HEK293 (cell line): ENCODE measurements at regions not wholly inside any gene's neighbourhood (a gene's known extent, or its start where the extent isn't known, plus 50 kb on each side); places are given as distances from the start of the nearest gene placed in this dataset.

ENCODE experiments used
- CTCF ChIA-PET: fragments of 350-600 bp; formaldehyde crosslinking; extraction: SDS; loops from one replicate; lab custom pipeline; 2021; ENCODE audit warnings: antibody characterized with exemption; lab: Yijun Ruan, JAX
- POLR2A ChIA-PET: fragments of 300-600 bp; formaldehyde crosslinking; extraction: SDS; loops from one replicate; lab custom pipeline; 2020; ENCODE audit warnings: antibody characterized with exemption, inconsistent platforms; lab: Yijun Ruan, JAX
- H3K27ac ChIP-seq: fragments of 200-500 bp; sonication (Bioruptor generic); 2 replicates; pipeline ENCODE4 v1.5.1; 2014; ENCODE audit warnings: low read depth, low read length, control low read depth, inconsistent platforms; ENCODE audit errors: extremely low read depth
- H3K36me3 ChIP-seq, 2 experiments: fragments of 200-500 bp in 1 of 2; sonication (Bioruptor generic) in 1 of 2; 1 replicate in 1 of 2; 2 replicates in 1 of 2; pipeline ENCODE4 v1.5.1; 2014 to 2017; ENCODE audit warnings: inconsistent platforms in 2 of 2, low read length in 2 of 2; ENCODE audit not compliant: control insufficient read depth in 2 of 2, insufficient read depth in 1 of 2
- H3K4me1 ChIP-seq: fragments of 200-500 bp; sonication (Bioruptor generic); 2 replicates; pipeline ENCODE4 v1.5.1; 2014; ENCODE audit warnings: mild to moderate bottlenecking, low read length, inconsistent platforms; ENCODE audit not compliant: control insufficient read depth, insufficient read depth
- H3K4me3 ChIP-seq: 2 replicates; pipeline ENCODE4 v1.5.1; 2011; ENCODE audit warnings: low read depth, mild to moderate bottlenecking, control low read depth, low read length, moderate library complexity
- H3K9me3 ChIP-seq: fragments of 200-500 bp; sonication (Bioruptor generic); 2 replicates; pipeline ENCODE4 v1.5.1; 2014; ENCODE audit warnings: low read depth, low read length, inconsistent platforms; ENCODE audit not compliant: control insufficient read depth, insufficient read depth
- ATF2 ChIP-seq: fragments of 450-650 bp; formaldehyde crosslinking; IDR thresholded peaks from 2 replicates; pipeline ENCODE4 v1.5.1; 2016; ENCODE audit warnings: missing biosample characterization, missing genetic modification characterization, low read depth
- GFI1B ChIP-seq: fragments of 450-650 bp; formaldehyde crosslinking; IDR thresholded peaks from 2 replicates; pipeline ENCODE4 v1.5.1; 2016; ENCODE audit warnings: missing biosample characterization, missing genetic modification characterization
- HOXA7 ChIP-seq: sonication (generic); formaldehyde crosslinking; IDR thresholded peaks from 2 replicates; pipeline ENCODE4 v1.8.1; 2022; ENCODE audit warnings: missing genetic modification reagents, borderline replicate concordance
- KLF16 ChIP-seq: fragments of 450-650 bp; formaldehyde crosslinking; IDR thresholded peaks from 2 replicates; pipeline ENCODE4 v1.5.1; 2017; ENCODE audit warnings: missing biosample characterization, missing genetic modification characterization
- KLF8 ChIP-seq: fragments of 450-650 bp; formaldehyde crosslinking; IDR thresholded peaks from 2 replicates; pipeline ENCODE4 v1.5.1; 2016; ENCODE audit warnings: missing biosample characterization, missing genetic modification characterization
- SALL2 ChIP-seq: fragments of 450-650 bp; formaldehyde crosslinking; IDR thresholded peaks from 2 replicates; pipeline ENCODE4 v1.5.0; 2017; ENCODE audit warnings: missing biosample characterization, mild to moderate bottlenecking, missing genetic modification characterization, borderline replicate concordance
- ZBTB1 ChIP-seq: fragments of 450-650 bp; formaldehyde crosslinking; IDR thresholded peaks from 2 replicates; pipeline ENCODE4 v1.5.1; 2016; ENCODE audit warnings: missing biosample characterization, missing genetic modification characterization
- ZBTB7A ChIP-seq: fragments of 450-650 bp; formaldehyde crosslinking; IDR thresholded peaks from 2 replicates; pipeline ENCODE4 v1.5.1; 2016; ENCODE audit warnings: low read depth, missing biosample characterization, missing genetic modification characterization
- ZNF146 ChIP-seq: fragments of 450-650 bp; formaldehyde crosslinking; IDR thresholded peaks from 2 replicates; pipeline ENCODE4 v1.5.1; 2016; ENCODE audit warnings: missing biosample characterization, missing genetic modification characterization
- ZNF174 ChIP-seq: fragments of 450-650 bp; formaldehyde crosslinking; IDR thresholded peaks from 2 replicates; pipeline ENCODE4 v1.5.0; 2017; ENCODE audit warnings: missing biosample characterization, mild to moderate bottlenecking, missing genetic modification characterization
- ZNF24 ChIP-seq: fragments of 450-650 bp; formaldehyde crosslinking; IDR thresholded peaks from 2 replicates; pipeline ENCODE4 v1.5.1; 2016; ENCODE audit warnings: missing biosample characterization, missing genetic modification characterization
- ZNF292 ChIP-seq: fragments of 450-650 bp; formaldehyde crosslinking; IDR thresholded peaks from 2 replicates; pipeline ENCODE4 v1.5.1; 2016; ENCODE audit warnings: low read depth, missing biosample characterization, missing genetic modification characterization, borderline replicate concordance
- ZNF510 ChIP-seq: fragments of 450-650 bp; formaldehyde crosslinking; IDR thresholded peaks from 2 replicates; pipeline ENCODE4 v1.5.1; 2018; ENCODE audit warnings: mild to moderate bottlenecking, missing genetic modification characterization, missing biosample characterization; ENCODE audit not compliant: insufficient replicate concordance
- ZNF580 ChIP-seq: fragments of 450-650 bp; formaldehyde crosslinking; IDR thresholded peaks from 2 replicates; pipeline ENCODE4 v1.5.1; 2016; ENCODE audit warnings: missing biosample characterization, missing genetic modification characterization
- ZNF624 ChIP-seq: fragments of 450-650 bp; formaldehyde crosslinking; IDR thresholded peaks from 2 replicates; pipeline ENCODE4 v1.5.1; 2017; ENCODE audit warnings: missing biosample characterization, missing genetic modification characterization
- ZNF660 ChIP-seq: fragments of 450-650 bp; IDR thresholded peaks from 2 replicates; pipeline ENCODE4 v1.5.1; 2018; ENCODE audit warnings: missing biosample characterization, mild to moderate bottlenecking, missing genetic modification characterization
- ZNF664 ChIP-seq: fragments of 450-650 bp; formaldehyde crosslinking; IDR thresholded peaks from 2 replicates; pipeline ENCODE4 v1.5.1; 2016; ENCODE audit warnings: missing biosample characterization, missing genetic modification characterization
- ZNF777 ChIP-seq: fragments of 450-650 bp; formaldehyde crosslinking; IDR thresholded peaks from 2 replicates; pipeline ENCODE4 v1.5.1; 2017; ENCODE audit warnings: missing biosample characterization, missing genetic modification characterization, borderline replicate concordance
- ZSCAN23 ChIP-seq: fragments of 450-650 bp; formaldehyde crosslinking; IDR thresholded peaks from 2 replicates; pipeline ENCODE4 v1.5.1; 2016; ENCODE audit warnings: missing biosample characterization, missing genetic modification characterization
- TF ChIP-seq, protein P1 (sequence below): fragments of 450-650 bp; formaldehyde crosslinking; IDR thresholded peaks from 2 replicates; pipeline ENCODE4 v1.5.1; 2016; ENCODE audit warnings: missing biosample characterization, missing genetic modification characterization, low read depth
- TF ChIP-seq, protein P2 (sequence below): fragments of 450-650 bp; formaldehyde crosslinking; IDR thresholded peaks from 2 replicates; pipeline ENCODE4 v1.5.1; 2016; ENCODE audit warnings: missing biosample characterization, missing genetic modification characterization
- TF ChIP-seq, protein P3 (sequence below): fragments of 450-650 bp; formaldehyde crosslinking; IDR thresholded peaks from 2 replicates; pipeline ENCODE4 v1.5.1; 2016; ENCODE audit warnings: missing biosample characterization, missing genetic modification characterization

- POLR2A ChIA-PET = no interaction called here
These were observed 471.8 kb upstream of the CHST9 start for GRCh38 chr18:27656905-27657304.

GRCh38 chr18:27656167-27656778 is 471.2 kb upstream of the CHST9 start:
- POLR2A ChIA-PET = no interaction called here
- Histone ChIP-seq H3K36me3 (no peaks in the 10 kb centered on the region), H3K4me1 (no peaks in the 10 kb centered on the region), H3K4me3 (no peak overlapping the region), H3K9me3 (no peaks in the 10 kb centered on the region), H3K27ac (no peak overlapping the region)
- CTCF ChIA-PET = interaction anchor here (0.6 to 1.3 kb wide), 4 partner anchors 47 to 669 kb away, joined by 3 to 4 read pairs (median 3); no protein-coding TSS in a partner anchor
- TF ChIP-seq ZNF292 (tag by site-specific recombination) = no peak
- no peak for TF ChIP-seq ZNF660
- no peak for TF ChIP-seq ZNF580 (tag by site-specific recombination)
- TF ChIP-seq ZBTB7A (tag by site-specific recombination) = no peak
- TF ChIP-seq ZNF146 (tag by site-specific recombination) = no peak
- TF ChIP-seq SALL2 (tag by site-specific recombination) = no peak
- no peak for TF ChIP-seq KLF16 (tag by site-specific recombination)
- TF ChIP-seq, protein P1, sequence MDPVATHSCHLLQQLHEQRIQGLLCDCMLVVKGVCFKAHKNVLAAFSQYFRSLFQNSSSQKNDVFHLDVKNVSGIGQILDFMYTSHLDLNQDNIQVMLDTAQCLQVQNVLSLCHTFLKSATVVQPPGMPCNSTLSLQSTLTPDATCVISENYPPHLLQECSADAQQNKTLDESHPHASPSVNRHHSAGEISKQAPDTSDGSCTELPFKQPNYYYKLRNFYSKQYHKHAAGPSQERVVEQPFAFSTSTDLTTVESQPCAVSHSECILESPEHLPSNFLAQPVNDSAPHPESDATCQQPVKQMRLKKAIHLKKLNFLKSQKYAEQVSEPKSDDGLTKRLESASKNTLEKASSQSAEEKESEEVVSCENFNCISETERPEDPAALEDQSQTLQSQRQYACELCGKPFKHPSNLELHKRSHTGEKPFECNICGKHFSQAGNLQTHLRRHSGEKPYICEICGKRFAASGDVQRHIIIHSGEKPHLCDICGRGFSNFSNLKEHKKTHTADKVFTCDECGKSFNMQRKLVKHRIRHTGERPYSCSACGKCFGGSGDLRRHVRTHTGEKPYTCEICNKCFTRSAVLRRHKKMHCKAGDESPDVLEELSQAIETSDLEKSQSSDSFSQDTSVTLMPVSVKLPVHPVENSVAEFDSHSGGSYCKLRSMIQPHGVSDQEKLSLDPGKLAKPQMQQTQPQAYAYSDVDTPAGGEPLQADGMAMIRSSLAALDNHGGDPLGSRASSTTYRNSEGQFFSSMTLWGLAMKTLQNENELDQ (tag by site-specific recombination) = no peak
- TF ChIP-seq ATF2 (tag by site-specific recombination) = no peak
- no peak for TF ChIP-seq ZNF664
- TF ChIP-seq ZNF24 (tag by site-specific recombination) = no peak
- no peak for TF ChIP-seq ZBTB1
- TF ChIP-seq, protein P2, sequence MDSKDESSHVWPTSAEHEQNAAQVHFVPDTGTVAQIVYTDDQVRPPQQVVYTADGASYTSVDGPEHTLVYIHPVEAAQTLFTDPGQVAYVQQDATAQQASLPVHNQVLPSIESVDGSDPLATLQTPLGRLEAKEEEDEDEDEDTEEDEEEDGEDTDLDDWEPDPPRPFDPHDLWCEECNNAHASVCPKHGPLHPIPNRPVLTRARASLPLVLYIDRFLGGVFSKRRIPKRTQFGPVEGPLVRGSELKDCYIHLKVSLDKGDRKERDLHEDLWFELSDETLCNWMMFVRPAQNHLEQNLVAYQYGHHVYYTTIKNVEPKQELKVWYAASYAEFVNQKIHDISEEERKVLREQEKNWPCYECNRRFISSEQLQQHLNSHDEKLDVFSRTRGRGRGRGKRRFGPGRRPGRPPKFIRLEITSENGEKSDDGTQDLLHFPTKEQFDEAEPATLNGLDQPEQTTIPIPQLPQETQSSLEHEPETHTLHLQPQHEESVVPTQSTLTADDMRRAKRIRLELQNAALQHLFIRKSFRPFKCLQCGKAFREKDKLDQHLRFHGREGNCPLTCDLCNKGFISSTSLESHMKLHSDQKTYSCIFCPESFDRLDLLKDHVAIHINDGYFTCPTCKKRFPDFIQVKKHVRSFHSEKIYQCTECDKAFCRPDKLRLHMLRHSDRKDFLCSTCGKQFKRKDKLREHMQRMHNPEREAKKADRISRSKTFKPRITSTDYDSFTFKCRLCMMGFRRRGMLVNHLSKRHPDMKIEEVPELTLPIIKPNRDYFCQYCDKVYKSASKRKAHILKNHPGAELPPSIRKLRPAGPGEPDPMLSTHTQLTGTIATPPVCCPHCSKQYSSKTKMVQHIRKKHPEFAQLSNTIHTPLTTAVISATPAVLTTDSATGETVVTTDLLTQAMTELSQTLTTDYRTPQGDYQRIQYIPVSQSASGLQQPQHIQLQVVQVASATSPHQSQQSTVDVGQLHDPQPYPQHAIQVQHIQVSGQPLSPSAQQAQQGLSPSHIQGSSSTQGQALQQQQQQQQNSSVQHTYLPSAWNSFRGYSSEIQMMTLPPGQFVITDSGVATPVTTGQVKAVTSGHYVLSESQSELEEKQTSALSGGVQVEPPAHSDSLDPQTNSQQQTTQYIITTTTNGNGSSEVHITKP = no peak
- no peak for TF ChIP-seq ZNF510
- no peak for TF ChIP-seq ZNF624 (tag by site-specific recombination)
- TF ChIP-seq ZNF777 (tag by site-specific recombination) = no peak
- TF ChIP-seq, protein P3, sequence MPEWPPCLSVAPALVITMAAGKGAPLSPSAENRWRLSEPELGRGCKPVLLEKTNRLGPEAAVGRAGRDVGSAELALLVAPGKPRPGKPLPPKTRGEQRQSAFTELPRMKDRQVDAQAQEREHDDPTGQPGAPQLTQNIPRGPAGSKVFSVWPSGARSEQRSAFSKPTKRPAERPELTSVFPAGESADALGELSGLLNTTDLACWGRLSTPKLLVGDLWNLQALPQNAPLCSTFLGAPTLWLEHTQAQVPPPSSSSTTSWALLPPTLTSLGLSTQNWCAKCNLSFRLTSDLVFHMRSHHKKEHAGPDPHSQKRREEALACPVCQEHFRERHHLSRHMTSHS (tag by site-specific recombination) = no peak

More at GRCh38 chr18:27656905-27657304, 471.8 kb upstream of the CHST9 start:
- Histone ChIP-seq H3K36me3 (no peaks in the 10 kb centered on the region), H3K4me1 (no peaks in the 10 kb centered on the region), H3K4me3 (no peak overlapping the region), H3K27ac (no peak overlapping the region), H3K9me3 (no peaks in the 10 kb centered on the region)
- CTCF ChIA-PET = interaction anchor here (1.2 to 1.3 kb wide), 3 partner anchors 48 to 93 kb away, joined by 3 to 4 read pairs (median 3); no protein-coding TSS in a partner anchor
- TF ChIP-seq ZNF174 (tag by site-specific recombination) = no peak
- TF ChIP-seq, protein P1 (tag by site-specific recombination) = no peak
- TF ChIP-seq GFI1B (tag by site-specific recombination) = no peak
- no peak for TF ChIP-seq HOXA7 (CRISPR knock-in tag)
- no peak for TF ChIP-seq ZSCAN23
- no peak for TF ChIP-seq KLF8
- TF ChIP-seq, all 188 proteins: peak for 0
